ENCODE measurements at regions not wholly inside any gene's neighbourhood (a gene's known extent, or its start where the extent isn't known, plus 50 kb on each side); places are given as distances from the start of the nearest gene placed in this dataset.

GRCh38 chr11:127531167-127531566, 530.6 kb upstream of the KIRREL3 start:
- no peak for DNase-seq

DNA sequence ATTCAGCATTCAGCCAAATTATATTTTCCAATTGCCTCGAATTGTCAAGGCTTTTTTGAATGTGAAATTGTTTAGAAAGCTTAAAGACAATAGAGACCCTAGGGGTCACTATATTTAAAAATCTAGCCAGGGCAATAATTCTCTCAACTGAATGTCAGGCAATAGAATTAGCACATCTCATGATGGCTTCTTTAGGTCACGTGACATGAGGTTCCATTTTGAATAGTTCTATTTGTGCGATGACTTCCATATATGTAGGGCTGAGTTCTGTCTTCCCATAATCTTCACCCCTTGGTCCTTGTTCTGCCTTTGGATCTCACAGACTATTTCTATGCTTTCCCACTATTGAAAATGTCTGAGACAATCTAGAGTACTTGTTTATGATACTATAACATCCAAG, 527.7 kb upstream of the KIRREL3 start:
- DNase-seq, result no peak

- DNase-seq, result no peak
Measured at GRCh38 chr11:127524618-127525017, 524.0 kb upstream of the KIRREL3 start.

DNA sequence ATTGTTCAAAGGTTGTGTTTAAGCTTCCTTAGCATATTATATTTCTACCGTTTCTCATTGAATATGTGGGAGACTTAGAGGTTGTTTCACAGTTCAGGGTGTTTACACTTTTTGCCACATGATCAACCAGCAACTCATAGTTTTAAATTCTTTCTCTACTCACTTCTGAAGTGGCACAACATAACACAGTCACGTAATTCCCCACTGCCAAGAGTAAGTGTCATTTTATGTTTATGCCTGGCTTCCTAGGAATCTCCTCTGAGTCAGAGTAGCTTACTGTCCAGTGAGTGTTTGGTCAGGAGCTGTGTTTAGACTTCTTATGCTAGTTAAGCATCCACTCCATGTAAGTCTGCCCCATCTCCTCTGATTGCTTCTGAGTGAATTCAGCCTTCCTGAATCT, 520.8 kb upstream of the KIRREL3 start:
- no peak for DNase-seq

DNA sequence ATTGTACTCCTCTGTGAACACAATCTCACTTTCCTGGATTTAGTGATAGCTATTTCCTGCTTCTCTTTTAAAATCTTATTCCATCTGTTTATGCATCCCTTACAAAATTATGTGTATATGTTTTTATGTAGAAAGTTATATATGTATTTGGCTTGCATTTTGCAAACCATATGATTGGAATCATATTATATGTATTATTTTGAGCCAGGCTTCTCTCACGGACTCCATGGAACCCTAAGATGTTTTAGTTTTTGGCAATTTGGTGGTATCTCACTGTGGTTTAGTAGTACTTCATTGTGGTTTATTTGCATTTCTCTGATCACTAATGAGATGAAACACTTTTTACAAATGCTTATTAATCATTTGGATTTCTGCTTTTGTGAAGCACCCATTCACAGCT, 507.3 kb upstream of the KIRREL3 start:
- no peak for DNase-seq

GRCh38 chr11:127506647-127507046, 506.1 kb upstream of the KIRREL3 start:
- no peak for DNase-seq

DNA sequence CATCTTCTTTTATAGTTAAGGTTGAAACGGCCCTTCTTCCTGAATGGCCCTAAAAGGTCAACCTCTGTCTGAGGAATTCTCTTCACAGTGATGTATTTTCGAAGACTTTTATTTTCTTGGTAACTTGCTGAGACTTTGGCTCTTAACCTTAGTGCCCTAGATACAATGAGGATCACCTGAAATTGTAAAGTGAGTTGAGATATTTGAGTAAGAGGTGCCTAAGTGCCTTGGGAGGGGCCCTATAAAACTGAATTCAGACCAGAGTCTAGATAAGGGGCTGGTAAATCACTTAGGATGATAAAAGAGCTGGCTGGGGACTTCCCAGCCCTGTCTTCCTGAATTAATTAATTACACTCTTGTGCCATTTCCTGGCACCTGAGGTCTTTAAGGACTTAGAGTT, 505.6 kb upstream of the KIRREL3 start:
- DNase-seq, result no peak

DNA sequence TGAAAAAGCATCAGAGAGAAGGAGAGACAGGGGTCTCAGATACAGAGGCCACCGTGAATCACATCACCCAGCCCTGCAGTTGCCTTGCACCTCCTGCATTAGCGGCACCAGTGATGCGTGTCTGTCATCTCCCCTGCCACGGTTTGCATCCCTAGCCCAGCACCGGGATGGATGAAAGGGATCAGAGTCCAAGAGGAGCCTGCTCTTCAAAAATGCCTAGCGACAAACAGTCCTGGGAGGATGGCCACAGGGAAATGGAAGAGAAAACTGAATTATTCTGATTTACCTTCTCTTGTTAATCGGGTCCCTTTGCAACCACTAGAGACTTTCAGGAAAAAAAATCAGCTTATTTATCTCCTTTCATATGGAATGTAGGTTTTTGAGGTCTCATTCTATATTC, 495.6 kb upstream of the KIRREL3 start:
- no peak for DNase-seq

- DNase-seq, result peak; percentile 29
Measured at GRCh38 chr11:127493330-127494022, 492.9 kb upstream of the KIRREL3 start.

- DNase-seq, result no peak
Measured at GRCh38 chr11:127492029-127492428, 491.5 kb upstream of the KIRREL3 start.

DNA sequence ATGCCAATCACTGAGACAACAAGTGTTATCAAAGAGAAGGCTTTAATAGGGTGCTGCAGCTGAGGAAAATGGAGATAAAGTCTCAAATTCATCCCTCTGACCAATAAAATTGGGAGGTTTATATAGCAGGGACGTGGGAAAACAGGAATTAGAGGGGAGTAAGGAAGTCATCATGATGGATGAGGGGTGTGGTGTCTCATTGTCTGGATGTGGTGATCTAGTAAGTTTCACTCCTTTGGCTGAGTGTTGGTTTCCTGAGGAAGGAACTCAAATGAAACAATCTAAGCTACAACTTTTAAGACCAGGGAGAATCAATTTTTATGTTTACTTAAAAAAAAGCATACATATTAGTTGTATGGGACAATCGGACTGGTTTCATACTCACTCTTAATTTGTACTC, 491.0 kb upstream of the KIRREL3 start:
- no peak for DNase-seq

DNA sequence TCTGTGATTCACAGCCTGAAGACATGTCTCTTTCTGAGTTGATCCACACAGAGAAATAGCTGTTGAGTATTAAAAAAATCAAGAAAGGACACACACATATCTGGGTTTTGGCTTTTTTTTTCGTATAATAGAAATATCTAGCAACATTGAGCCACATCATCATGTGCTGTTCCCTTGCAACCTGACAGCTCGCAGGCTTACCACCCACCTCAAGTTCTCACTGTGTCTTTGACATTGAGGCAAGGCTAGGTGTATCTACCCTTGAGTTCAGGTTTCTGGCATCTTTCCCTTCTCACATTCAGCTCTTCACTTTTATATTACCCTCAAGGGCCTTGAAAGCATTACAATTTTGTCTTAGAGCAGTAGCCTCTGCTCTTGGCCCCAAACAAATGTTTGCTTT, 490.3 kb upstream of the KIRREL3 start:
- DNase-seq, result no peak

- no peak for DNase-seq
Measured at GRCh38 chr11:127485541-127485940, 485.0 kb upstream of the KIRREL3 start.

- no peak for DNase-seq
Measured at GRCh38 chr11:127481391-127481790, 480.8 kb upstream of the KIRREL3 start.

DNA sequence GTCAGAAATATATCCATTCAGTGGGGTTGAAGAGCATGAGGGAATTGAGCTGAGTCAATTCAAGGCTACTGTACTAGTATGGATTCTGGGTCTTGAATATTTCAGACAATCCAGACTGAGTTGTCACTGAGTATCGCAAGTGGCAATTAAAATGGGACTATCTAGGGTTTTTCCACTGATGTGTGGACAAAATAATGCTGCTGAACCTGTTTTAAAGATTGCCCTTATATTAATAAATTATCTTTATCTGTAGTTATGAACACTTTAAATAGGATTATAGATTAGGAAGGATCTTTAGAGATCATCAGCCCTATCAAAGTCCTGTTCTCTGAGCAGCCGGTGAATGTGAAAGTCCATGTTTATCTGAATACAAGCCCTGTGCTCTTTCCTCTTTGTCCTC, 478.3 kb upstream of the KIRREL3 start:
- DNase-seq, result no peak

DNA sequence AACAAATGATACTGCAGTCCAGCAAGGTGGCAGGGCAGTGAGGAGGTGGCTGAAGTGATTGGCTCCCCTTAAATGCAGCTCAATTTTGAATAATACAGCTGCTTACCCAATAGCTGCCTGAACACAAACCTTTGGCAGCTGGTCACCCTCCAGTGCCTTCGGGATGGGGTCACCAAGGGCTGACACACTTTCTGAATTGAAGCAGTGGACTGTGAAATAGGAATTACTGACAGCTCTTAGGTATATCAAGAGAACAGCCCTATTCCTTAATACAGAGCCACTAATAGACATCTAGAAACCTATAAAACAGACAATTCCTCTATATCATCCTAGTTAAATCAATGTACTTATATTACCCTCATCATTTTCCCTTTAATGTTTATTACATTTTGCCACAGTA, 474.2 kb upstream of the KIRREL3 start:
- no peak for DNase-seq

GRCh38 chr11:127472505-127472904, 471.9 kb upstream of the KIRREL3 start:
- no peak for DNase-seq

DNA sequence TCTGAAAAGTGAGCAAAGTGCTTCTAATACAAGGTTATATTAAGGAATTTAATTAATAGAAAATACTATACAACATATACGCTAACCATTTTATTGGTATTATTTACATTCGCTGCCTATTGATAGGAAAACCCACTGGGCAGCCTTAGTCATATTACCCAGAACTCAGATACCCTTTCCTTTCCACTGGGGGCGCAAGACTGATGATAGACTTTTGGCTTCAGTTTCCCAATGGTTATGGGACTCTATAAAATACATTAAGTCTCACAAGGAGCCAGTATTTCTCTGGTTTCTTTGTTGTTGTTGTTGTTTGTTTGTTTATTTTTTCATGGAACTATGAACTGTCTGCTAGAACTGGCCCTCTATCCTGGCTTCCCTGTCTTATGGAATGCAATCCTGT, 471.1 kb upstream of the KIRREL3 start:
- DNase-seq, result no peak

- DNase-seq, result peak; percentile 44
Measured at GRCh38 chr11:127470306-127470884, 469.8 kb upstream of the KIRREL3 start.

GRCh38 chr11:127464325-127464724, 463.8 kb upstream of the KIRREL3 start:
- no peak for DNase-seq

DNA sequence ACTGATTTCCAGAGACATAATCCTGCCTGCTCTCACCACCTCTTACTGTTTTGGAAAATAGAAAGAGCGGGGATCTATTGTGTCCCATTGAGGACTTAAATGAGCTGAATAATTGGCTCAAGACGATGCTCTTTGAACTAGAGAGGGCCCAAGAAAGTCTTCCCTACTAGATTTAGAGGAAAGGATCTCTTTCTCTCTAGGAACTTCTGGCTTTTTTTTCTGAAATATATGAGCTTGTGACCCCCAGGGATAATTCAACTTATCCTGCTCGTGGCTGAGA, 461.4 kb upstream of the KIRREL3 start:
- no peak for DNase-seq

GRCh38 chr11:127461241-127462064, 460.9 kb upstream of the KIRREL3 start:
- no peak for DNase-seq

DNA sequence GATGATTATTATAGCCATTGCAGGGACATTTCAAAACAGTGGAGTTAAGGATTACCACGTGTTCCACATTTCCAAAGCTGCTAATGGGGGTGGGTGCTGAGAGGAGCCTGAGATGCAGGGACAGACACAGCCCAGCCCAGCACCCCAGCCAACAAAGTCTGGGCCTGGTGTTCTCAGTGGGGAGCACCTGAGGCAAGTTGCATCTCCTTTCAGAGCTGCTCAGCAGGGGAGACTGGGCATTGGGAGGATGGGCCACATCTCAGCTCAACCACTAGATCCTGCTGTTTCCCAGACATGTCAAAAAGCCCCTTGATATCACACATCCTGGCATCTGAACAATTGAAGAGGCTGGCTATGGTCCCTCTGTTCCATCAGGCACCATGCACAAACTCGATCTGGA, 458.0 kb upstream of the KIRREL3 start:
- no peak for DNase-seq

DNA sequence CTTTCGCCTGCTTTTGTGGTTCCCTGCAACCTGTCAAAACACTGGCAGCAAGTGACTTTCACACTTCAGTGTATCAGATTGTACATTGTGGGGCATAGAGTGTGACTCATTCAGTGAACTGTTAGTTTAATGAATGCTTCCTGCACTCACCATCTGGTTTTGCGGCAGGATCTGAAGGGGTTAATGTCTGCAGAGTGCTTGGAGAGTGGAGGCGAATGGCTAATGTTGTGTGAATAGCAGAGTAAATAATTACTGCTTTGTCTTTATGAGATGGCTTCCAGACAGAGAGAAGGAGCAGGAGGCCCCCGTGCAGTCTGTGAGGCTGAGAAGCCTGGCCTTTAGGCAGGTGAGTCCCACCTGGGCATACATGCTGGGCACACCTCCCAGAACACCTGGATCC, 454.3 kb upstream of the KIRREL3 start:
- peak; percentile 88 for DNase-seq

- no peak for DNase-seq
Measured at GRCh38 chr11:127452533-127452932, 452.0 kb upstream of the KIRREL3 start.
